Myocyte (in vitro differentiated cells): ENCODE measurements at regions not wholly inside any gene's neighbourhood (a gene's known extent, or its start where the extent isn't known, plus 50 kb on each side); places are given as distances from the start of the nearest gene placed in this dataset.
"Not testable (repeated sequence)": the region's sequence is repeated elsewhere in the genome, so short reads cannot be mapped to it uniquely, and the experiment has no call there.

Source experiments
- DNase-seq: peaks from one replicate; pipeline ENCODE4 v3.0.0-alpha.2; 2012; ENCODE audit warnings: low read depth

DNA sequence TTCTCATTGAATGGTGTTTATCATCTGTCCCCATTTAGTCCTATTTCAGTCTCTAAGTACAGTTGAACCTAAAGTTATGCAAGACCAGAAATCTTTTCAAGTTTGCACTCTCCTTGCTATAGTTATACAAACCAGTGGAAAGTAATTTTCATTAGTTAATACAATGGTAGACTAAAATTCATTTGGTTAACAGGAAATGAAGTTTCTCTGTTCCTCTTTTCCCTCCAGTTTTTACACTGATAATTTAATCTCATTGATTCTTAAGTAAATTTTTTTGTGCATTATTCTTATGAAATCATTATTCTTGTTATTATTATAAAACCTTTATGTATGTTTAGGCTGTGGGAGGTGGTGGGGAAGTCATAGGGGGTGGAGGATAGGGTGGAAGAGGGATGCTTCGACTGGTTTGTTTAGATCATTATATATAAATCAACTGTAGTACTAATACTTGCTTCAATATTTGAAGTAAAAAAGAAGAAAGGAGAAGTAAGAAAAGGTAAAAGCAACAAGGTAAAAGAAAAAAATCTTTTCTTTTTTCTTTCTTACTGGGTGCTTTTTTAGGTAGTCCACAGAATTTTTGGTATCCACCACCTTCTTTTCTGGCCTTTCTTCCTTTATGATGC is 104.1 kb downstream of the GPR85 start:
- no peak for DNase-seq

DNA sequence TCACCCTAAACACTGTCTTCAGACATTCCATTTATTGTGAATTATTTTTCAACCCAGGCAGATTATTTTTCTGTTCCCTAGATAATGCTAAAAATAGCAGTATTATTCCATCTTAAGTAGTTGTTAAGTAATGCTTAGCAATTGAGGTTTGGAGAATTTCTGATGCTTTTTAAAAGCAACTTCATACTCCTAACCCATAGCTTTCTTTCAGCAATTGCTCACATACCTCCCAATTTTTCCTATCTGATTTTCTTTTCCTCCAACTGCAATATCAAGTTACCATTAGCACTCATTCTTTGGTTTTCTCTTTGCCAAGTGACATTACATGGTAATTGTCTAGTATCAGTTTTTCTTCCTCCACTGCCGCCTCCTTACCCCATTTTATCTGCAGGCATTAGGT is 104.7 kb downstream of the GPR85 start:
- peak; percentile 24 for DNase-seq

DNA sequence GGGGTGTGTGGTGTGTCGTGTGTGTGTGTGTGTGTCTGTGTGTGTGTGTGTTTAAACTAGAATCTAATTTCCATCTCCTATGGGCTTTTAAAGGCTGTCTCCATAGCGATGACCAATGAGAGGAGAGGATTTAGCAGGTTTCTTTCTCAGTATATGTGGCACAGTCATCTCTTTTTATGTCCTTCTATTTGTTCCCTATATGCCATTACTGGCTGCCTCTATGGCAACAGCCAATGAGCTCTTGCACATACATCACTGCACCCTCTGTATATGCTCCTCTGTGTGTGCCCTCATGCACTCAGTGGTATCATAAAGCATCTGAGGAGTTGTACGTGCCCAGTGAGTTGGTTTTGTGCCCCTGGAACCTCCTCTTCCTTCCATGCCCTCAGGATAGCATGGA is 107.6 kb downstream of the GPR85 start:
- DNase-seq: not testable (repeated sequence)

DNA sequence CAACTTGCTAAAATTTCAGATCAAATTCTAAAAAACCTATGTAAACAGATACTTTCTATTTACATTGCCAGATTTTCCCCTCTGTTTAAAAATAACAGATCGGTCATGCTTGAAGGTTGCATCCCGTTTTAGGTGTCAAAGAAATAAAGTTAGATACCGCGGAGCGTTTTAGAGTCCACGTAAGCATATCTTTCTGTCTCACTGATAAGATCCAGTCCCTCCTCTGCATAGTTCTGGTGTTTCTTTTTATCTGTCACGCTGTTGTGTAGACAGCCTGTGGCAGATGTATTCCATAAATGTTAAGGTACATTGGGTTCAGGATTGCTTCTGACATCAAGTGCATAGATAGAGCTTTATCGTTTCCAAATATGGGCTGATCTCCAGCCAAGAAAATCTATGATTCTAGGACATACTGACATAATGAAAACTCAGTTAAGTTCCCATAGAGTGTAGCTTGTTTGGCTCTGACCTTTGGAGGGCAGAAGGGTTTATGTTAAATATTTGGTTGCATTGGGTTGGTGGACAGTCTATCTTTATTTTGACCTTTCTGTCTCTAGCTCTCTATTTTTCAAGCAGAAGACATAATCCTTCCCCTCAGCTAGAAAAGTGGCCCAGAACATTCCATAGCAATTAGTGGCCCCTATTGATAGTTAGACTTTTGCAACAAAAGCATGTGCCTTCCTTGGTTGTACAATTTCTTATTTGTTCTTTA is 109.2 kb downstream of the GPR85 start:
- not testable (repeated sequence) for DNase-seq

DNA sequence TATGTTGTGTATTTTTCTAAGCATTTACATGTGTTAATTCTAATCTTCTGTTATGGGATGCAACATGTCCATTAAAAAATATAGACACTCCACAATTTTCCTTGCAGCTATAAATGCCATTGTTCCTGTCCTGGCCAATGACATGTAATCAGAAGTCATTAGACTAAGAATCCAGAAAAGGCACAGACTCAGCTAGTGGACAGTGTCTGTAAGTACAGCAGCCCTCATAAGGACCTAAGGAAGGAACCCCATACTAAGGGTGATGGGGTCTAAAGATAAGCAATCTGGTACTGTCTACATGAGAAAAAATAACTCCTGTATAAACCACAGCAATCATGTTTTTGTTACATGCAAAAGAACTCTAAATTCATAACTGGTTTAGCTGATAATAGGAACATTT is 115.9 kb downstream of the GPR85 start:
- DNase-seq: no peak

DNA sequence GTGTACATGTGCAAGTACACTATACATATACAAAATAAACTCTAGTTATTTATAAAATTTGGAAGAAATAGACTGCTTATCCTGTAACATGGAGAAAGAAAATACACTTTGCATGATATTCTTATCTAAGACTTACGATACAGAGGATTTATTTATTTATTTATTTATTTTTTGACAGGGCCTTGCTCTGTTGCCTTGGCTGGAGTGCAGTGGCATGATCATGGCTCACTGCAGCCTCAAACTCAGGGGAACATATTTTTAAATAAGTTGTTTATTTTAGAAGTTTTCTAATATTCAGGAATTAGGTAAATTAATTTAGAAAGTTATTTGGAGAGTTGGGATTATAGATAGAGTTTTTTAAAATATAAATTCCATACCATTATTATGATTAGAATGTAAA is 116.7 kb downstream of the GPR85 start:
- no peak for DNase-seq

DNA sequence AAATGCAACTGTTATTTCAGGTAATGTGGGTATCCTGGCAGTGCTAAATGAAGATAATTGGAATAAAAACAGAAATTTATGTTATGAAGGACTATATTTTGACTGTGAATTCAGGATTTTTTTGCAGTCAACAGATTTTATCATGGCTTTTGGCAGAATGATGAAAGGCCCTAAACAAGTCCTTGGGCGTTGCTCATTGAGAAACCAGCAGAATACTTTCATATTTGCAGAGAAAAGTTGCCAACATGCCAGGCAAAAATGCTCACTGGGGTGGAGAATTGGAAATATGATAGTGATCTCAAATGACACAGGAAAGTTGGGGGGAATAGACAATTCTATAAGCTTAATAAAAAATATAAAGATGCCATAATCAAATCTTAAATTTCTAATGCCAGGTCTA is 121.1 kb downstream of the GPR85 start:
- peak; percentile 6 for DNase-seq

DNA sequence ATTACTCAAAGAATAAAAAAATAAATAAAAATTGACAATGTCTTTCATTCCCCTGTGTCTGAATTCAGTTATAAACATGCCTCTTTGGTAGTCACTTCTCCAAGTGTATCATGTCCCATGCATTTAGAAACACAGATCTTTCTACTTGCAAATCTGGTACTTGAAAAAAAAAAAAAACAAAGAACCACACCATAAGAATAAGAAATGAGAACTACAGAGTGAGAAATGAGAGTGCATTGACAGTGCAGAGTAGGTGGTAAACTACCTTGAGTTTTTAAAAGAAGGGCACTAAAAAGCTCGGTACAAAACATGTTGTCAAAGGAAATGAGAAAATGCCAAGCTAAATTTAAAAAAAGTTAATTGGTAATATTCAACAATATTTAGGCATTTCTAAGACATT is 123.0 kb downstream of the GPR85 start:
- DNase-seq: no peak

DNA sequence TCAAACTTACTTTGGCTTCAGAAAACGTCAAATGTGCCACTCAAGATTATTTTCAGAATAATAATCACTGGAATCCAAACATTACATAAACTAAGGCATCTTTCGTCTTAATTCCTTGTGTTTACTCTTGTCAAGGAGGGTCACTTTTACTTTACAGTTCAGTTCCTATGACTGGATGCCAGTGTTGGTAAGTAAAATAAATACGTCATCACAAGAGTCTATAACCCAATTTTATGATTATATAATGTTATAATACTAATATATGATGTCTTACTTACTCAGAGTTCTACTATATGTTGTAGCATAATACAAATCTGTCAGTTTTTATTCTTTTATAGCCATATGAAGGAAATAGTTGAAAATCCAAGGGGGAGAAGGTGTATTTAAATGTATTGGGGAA is 123.8 kb downstream of the GPR85 start:
- no peak for DNase-seq

DNA sequence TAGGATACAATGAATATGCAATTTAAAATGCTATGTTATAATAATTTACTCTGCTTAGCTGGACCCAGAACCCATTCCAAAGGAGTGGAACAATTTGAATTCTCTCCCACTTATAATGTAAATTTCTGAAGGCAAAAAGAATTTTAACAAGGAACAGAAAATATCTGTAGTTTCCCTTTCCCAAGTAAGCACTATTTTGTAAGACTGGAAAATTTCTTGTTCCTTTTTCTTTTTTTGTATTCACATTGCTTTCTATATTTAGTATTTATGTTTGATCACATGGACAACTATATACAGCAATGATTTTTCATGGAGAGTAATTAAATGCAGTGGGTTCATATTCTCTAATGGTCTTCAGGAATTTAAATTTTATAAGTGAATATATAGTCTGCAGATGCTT is 127.4 kb downstream of the GPR85 start:
- no peak for DNase-seq

DNA sequence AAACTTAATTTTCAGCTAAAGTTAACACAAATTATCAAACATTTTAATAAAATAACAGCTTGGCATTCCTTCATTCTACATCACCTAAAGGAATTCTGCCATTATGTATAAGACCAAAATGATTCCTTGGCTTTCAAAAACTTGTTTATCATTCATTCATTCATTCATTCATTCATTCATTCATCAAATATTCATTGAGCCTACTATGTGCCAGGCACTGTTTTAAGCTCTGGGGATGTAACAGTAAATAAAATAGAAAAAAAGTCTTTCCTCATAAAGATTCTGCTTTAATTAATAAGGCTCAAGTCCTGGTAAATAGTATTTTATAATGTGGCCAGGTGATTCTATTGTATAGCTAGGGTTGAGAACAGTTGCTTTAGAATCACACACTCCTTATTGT is 127.9 kb downstream of the GPR85 start:
- DNase-seq: no peak

DNA sequence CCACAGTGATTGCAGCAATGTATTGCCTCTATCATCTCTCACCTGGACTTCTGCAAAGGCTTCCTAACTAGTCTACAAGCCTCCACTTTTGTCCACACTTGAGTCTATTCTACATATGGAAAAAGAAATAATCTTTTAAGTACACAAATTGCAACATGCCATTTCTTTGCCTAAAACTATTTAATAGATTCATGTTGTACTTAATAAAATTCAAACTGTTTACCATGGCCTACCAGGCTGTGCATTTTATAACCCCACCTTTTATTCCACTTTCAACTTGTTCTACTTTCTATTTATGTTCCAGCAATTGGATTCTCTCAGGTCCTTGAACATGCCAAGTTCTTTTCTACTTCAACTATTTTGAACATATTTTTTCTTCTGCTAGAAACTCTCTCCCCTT is 128.7 kb downstream of the GPR85 start:
- no peak for DNase-seq

DNA sequence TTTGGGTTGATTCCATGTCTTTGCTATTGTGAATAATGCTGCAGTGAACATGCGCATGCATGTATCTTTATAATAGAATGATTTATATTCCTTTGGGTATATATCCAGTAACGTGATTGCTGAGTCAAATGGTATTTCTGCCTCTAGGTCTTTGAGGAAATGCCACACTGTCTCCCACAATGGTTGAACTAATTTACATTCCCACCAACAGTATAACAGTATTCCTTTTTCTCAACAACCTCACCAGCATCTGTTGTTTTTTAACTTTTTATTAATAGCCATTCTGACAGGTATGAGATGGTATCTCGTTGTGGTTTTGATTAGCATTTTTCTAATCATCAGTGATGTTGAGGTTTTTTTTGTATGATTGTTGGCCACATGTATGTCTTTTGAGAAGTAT is 133.6 kb downstream of the GPR85 start:
- DNase-seq: not testable (repeated sequence)

DNA sequence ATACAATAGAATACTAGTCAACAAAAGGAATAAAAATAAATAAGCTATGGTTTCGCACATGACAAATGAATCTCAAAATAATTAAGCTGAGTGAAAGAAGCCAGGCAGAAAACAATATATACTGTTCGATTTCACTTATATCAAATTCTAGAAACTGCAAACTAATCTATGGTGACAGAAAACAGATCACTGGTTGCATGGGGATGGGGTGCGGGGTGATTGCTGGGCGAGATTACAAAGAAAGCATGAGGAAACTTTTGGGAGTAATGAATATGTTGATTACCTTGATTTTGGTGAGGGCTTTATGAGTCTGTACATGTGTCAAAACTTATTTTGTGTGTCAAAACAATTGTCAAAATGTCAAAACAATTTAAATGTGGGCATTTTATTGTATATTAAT is 135.6 kb downstream of the GPR85 start:
- no peak for DNase-seq

DNA sequence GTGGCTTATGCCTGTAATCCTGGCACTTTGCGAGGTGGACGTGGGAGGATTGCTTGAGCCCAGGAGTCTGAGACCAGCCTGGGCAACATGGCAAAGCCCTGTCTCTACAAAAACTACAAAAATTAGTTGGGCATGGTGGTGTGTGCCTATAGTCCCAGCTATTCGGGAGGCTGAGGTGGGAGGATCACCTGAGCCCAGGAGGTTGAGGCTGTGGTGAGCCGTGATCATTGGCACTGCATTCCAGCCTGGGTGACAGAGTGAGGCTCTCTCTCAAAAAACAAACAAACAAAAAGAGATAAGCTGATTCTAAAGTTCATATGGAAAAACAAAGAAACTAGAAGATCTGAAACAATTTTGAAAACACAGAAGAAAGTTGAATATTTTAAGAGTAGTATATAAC is 136.9 kb downstream of the GPR85 start:
- not testable (repeated sequence) for DNase-seq

DNA sequence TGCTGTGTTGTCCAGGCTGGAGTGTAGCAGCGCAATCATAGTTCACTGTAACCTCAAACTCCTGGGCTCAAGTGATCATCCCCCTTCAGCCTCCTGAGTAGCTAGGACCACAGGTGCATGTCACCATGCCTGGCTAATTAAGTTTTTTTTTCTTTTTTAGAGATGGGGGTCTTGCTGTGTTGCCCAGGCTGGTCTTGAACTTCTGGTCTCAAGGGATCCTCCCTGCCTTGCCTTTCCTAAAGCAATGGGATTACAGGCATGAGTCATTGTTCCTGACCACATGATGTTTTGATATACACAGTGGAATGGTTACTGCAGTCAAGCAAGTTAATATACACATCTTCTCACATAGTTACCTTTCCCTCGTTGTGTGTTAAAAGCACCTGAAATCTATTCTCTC is 140.3 kb downstream of the GPR85 start:
- no peak for DNase-seq

DNA sequence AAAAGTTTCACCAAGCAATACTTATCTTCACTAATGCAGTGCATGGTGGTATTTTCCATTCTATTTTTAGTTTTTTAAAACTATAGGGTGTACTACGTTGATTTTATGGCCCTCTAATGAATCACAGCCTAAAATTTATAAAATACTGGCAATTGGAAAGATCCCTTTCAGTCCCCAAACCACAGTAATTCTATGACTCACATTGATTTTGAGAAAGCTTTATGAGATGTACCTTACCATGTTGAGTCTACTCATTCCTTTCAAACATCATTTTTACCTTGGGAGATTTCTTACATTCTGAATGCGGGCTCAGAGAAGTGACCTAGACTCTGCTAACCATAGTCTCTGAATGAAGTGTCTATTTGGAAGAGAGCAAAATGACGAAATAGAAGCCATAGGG is 141.6 kb downstream of the GPR85 start:
- DNase-seq: no peak

DNA sequence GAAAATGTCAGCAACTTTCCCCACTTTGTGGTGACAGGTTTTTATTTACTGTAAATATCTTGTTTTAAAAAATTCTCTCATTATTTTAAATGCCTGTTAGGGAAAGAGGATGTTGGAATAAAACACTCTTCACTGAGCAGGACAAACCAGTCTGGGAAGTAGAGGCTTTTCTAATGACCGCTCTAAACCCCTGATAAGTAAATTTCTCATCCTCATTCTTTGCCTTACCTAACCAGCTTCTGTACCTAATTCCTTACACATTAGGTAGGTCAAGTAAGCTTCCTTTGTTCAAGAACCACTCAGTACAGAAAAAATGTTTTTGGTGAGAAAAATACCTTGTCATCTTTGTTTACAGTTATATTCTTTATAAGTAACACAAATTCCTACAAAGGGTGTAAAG is 143.6 kb downstream of the GPR85 start:
- no peak for DNase-seq

DNA sequence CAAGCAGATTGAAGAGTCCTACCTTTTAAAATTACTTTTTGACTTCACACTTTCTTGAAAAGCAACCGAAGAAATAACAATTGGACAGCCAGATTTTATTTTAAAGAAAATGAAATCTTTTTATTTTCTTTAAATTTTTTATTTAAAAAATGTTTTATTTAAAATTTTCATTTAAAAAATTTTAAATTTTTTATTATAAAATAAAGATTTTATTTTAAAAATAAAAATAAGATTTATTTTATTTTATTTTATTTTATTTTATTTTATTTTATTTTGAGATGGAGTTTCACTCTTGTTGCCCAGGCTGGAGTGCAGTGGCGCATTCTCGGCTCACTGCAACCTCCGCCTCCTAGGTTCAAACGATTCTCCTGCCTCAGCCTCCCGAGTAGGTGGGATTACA is 144.5 kb downstream of the GPR85 start:
- DNase-seq: not testable (repeated sequence)

DNA sequence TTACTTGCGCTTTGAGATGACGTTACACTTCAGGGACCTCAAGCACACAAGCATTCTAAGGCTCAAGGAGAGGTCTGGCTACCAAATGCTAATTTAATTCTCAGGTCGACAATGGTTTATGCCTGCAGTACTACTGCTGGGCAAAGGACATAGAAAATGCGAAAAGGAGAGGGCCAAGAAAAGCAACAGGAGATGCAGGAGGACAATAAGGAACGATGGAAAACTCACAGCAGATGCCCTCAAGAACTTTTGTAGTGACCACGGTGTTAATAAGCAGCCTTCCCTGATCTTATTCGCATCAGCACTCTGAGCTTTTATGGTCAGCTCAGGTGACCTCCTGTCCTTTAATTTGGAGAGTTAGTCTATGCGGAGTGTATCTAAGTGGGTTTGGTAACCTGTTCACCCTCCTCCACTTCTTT is 146.3 kb downstream of the GPR85 start:
- no peak for DNase-seq

DNA sequence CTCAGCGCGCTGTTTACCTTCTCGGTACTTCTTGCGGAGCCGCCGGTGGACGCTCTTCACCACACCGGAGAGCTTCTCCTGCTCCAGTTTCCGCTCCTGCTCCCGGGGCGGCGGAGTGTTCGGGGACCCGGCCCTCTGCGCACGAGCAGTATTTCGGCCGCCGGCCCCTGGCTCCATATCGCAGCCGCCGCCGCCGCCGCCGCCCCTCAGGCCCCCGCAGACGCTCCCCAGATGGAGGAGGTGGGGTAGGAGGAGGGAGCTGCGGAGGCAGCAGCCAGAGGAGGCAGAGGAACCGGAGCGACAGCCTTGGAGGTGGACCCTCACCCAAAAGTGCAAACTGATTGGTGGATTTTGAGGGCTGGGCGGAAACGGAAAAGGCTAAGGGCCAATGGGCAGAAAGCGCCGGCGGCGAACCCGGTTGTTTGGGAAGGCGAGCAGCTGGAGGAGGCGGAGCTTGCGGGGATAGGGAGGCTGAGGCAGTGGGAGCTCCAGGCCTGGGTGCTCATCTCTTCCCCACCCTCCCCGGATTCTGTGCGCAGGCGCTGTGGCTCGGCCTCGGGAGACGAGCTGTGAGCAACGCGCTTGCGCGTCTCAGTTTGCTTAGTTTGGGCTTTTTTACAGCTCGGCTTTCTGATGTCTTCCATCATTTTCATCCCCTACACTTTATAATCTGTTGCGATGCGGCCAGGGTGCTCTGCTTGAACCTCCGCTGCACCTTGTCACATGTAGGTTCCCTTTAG is 146.9 kb downstream of the GPR85 start:
- peak; percentile 100 for DNase-seq

DNA sequence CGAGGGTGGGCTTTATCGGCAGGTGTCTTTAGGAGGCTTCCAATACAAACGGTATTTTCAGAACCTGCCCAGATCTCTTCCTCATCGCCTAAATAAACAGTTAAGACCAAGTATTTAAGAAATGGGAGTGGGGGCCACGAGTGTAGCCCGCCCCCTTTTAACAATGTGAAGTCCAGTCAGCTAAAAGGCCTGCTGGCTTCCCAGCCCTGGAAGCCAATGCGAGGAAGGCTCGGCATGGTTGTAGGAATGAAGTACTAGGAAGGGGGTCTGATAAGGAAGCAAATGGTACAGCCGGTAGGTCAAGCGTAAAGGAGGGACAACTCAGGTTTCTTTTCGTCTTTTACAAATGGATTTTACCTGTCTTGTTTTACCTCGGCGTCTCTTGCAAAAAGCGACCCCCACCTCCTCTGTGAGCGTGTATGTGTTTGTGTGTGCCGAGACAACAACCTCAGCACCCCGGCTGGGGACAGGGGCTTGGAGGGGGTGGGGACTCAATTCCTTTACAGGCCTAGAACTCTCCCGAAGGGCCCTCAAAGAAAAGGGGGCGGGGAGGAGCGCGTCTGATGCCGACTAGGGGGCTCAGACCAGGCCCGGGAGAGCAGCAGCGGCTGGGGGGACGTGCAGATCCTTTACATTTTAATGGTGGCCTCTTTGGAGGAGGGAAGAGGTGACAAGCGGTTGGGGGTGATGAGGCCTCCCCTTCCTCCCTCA is 147.6 kb downstream of the GPR85 start:
- peak; percentile 64 for DNase-seq
